K562 (cell line): ENCODE measurements at regions not wholly inside any gene's neighbourhood (a gene's known extent, or its start where the extent isn't known, plus 50 kb on each side); places are given as distances from the start of the nearest gene placed in this dataset.

ENCODE experiments used
- E2F1 ChIP-seq: sonication (generic); formaldehyde crosslinking; IDR thresholded peaks from 2 replicates; pipeline ENCODE4 v1.8.1; 2023; ENCODE audit warnings: mild to moderate bottlenecking, missing genetic modification reagents, moderate library complexity
- E2F8 ChIP-seq: fragments of 450-650 bp; IDR thresholded peaks from 2 replicates; pipeline ENCODE4 v1.7.1; 2018; ENCODE audit warnings: mild to moderate bottlenecking, low read depth; ENCODE audit not compliant: partially characterized antibody
- FOXM1 ChIP-seq, 2 experiments: fragments of 450-650 bp in 1 of 2; sonication (generic) in 1 of 2; formaldehyde crosslinking in 1 of 2; IDR thresholded peaks; 2 replicates each; pipeline versions ENCODE4 v1.6.1 to v1.9.0; 2017 to 2022; ENCODE audit warnings: low read depth in 2 of 2, mild to moderate bottlenecking in 2 of 2, missing genetic modification reagents in 1 of 2, moderate library complexity in 1 of 2
- JUNB ChIP-seq: fragments of 450-650 bp; formaldehyde crosslinking; conservative IDR thresholded peaks from 2 replicates; pipeline ENCODE4 v1.4.0; 2020; ENCODE audit warnings: mild to moderate bottlenecking
- NBN ChIP-seq: fragments of 450-650 bp; IDR thresholded peaks from 2 replicates; pipeline ENCODE4 v1.6.1; 2016; ENCODE audit warnings: low read depth, mild to moderate bottlenecking
- POLR2A ChIP-seq: fragments of 450-650 bp; conservative IDR thresholded peaks from 2 replicates; pipeline ENCODE4 v1.6.1; 2016
- POLR2AphosphoS5 ChIP-seq: IDR thresholded peaks from 2 replicates; pipeline ENCODE4 v1.6.1; 2011; ENCODE audit warnings: mild to moderate bottlenecking, low read depth, low read length, moderate library complexity; ENCODE audit not compliant: control insufficient read depth, insufficient read depth
- RBM22 ChIP-seq: fragments of 200-400 bp; formaldehyde crosslinking; IDR thresholded peaks from 2 replicates; pipeline ENCODE4 v1.6.1; 2018; ENCODE audit warnings: low read length, low read depth; ENCODE audit not compliant: poor library complexity, severe bottlenecking
- SPI1 ChIP-seq: IDR thresholded peaks from 2 replicates; pipeline ENCODE4 v1.6.1; 2011; ENCODE audit warnings: low read depth, low read length, control low read depth, borderline replicate concordance
- SRSF3 ChIP-seq: fragments of 200-400 bp; formaldehyde crosslinking; IDR thresholded peaks from 2 replicates; pipeline ENCODE4 v1.6.1; 2016; ENCODE audit warnings: mild to moderate bottlenecking, low read length, moderate library complexity; ENCODE audit not compliant: insufficient read depth
- THAP7 ChIP-seq: fragments of 250-450 bp; sonication (Bioruptor Pico); IDR thresholded peaks from 2 replicates; pipeline ENCODE4 v1.5.0; 2021
- YY1 ChIP-seq, 3 experiments: IDR thresholded peaks; 2 replicates each; pipeline ENCODE4 v1.6.1; 2011; ENCODE audit warnings: low read length in 2 of 3, mild to moderate bottlenecking in 2 of 3, moderate library complexity in 2 of 3, borderline replicate concordance in 1 of 3, control low read depth in 1 of 3, low read depth in 1 of 3; ENCODE audit not compliant: insufficient read depth in 3 of 3, insufficient replicate concordance in 2 of 3, control insufficient read depth in 1 of 3, insufficient read length in 1 of 3; ENCODE audit errors: extremely low read depth in 1 of 3
- ZNF384 ChIP-seq: IDR thresholded peaks from 2 replicates; pipeline ENCODE4 v1.6.1; 2012; ENCODE audit warnings: low read depth, low read length, improper control_type of control experiment
- ZNF778 ChIP-seq: fragments of 450-650 bp; formaldehyde crosslinking; IDR thresholded peaks from 2 replicates; pipeline ENCODE4 v1.4.0; 2020; ENCODE audit warnings: mild to moderate bottlenecking, moderate library complexity

- TF ChIP-seq FOXM1 (IDR thresholded peaks at IDR 0.05; ENCODE audit: low read depth) (no peak), FOXM1 (CRISPR knock-in tag; IDR thresholded peaks at IDR 0.05; ENCODE audit: low read depth) (no peak), POLR2A (no peak), ZNF778 (CRISPR knock-in tag) (no peak), SRSF3 (no peak), THAP7 (CRISPR knock-in tag) (no peak), SPI1 (no peak), E2F1 (CRISPR knock-in tag) (no peak), JUNB (CRISPR knock-in tag) (no peak), ZNF384 (no peak), RBM22 (no peak), NBN (no peak), POLR2AphosphoS5 (no peak), YY1 (IDR thresholded peaks at IDR 0.05; ENCODE audit: borderline replicate concordance in 1 of 3, control insufficient read depth in 1 of 3, extremely low read depth in 1 of 3, insufficient read depth in 3 of 3, insufficient read length in 1 of 3, insufficient replicate concordance in 2 of 3, low read depth in 1 of 3, low read length in 2 of 3) (no peak), E2F8 (no peak)
Observed at GRCh38 chr4:176583278-176583677, 209.4 kb downstream of the VEGFC start.
